ENCODE measurements at regions not wholly inside any gene's neighbourhood (a gene's known extent, or its start where the extent isn't known, plus 50 kb on each side); places are given as distances from the start of the nearest gene placed in this dataset.

DNA sequence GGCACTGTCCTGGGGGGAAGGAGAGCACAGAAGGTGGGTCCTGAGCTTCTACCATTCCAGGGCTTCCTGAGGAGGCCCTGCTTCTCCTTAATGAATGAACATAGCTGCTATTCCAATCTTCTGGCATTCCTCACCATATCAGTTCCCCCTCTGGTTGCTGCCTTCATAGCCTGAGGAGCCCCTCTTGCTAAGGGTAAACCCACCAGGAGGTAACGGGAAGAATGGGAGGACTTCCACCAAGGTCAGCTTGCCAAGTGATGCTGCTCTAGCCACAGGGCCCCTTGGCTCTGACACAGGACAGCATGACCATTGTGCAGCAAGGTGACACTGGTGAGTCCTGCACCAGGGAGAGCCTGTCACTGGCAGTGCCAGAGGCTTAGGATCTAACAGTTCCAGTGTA lies 1022.5 kb downstream of the TBC1D22A start:
- TF ChIP-seq, protein P1, sequence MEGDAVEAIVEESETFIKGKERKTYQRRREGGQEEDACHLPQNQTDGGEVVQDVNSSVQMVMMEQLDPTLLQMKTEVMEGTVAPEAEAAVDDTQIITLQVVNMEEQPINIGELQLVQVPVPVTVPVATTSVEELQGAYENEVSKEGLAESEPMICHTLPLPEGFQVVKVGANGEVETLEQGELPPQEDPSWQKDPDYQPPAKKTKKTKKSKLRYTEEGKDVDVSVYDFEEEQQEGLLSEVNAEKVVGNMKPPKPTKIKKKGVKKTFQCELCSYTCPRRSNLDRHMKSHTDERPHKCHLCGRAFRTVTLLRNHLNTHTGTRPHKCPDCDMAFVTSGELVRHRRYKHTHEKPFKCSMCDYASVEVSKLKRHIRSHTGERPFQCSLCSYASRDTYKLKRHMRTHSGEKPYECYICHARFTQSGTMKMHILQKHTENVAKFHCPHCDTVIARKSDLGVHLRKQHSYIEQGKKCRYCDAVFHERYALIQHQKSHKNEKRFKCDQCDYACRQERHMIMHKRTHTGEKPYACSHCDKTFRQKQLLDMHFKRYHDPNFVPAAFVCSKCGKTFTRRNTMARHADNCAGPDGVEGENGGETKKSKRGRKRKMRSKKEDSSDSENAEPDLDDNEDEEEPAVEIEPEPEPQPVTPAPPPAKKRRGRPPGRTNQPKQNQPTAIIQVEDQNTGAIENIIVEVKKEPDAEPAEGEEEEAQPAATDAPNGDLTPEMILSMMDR (IDR thresholded peaks at IDR 0.05): no peak
- TF ChIP-seq SIN3A (IDR thresholded peaks at IDR 0.05; ENCODE audit: borderline replicate concordance, insufficient read depth, low read depth, low read length): no peak
- no peak for TF ChIP-seq TCF7L2 (IDR thresholded peaks at IDR 0.05; ENCODE audit: low read depth, low read length)
- TF ChIP-seq, protein P2, sequence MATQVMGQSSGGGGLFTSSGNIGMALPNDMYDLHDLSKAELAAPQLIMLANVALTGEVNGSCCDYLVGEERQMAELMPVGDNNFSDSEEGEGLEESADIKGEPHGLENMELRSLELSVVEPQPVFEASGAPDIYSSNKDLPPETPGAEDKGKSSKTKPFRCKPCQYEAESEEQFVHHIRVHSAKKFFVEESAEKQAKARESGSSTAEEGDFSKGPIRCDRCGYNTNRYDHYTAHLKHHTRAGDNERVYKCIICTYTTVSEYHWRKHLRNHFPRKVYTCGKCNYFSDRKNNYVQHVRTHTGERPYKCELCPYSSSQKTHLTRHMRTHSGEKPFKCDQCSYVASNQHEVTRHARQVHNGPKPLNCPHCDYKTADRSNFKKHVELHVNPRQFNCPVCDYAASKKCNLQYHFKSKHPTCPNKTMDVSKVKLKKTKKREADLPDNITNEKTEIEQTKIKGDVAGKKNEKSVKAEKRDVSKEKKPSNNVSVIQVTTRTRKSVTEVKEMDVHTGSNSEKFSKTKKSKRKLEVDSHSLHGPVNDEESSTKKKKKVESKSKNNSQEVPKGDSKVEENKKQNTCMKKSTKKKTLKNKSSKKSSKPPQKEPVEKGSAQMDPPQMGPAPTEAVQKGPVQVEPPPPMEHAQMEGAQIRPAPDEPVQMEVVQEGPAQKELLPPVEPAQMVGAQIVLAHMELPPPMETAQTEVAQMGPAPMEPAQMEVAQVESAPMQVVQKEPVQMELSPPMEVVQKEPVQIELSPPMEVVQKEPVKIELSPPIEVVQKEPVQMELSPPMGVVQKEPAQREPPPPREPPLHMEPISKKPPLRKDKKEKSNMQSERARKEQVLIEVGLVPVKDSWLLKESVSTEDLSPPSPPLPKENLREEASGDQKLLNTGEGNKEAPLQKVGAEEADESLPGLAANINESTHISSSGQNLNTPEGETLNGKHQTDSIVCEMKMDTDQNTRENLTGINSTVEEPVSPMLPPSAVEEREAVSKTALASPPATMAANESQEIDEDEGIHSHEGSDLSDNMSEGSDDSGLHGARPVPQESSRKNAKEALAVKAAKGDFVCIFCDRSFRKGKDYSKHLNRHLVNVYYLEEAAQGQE (IDR thresholded peaks at IDR 0.05; ENCODE audit: insufficient read depth in 1 of 2, low read depth in 2 of 2, low read length in 1 of 2): no peak
- no peak for TF ChIP-seq POLR2AphosphoS5 (IDR thresholded peaks at IDR 0.05; ENCODE audit: low read depth, low read length)
- H3K9me3 ChIP-seq (ENCODE audit: control insufficient read depth, insufficient read depth, low read depth, low read length): no peaks in the 10 kb centered on the region
- in situ Hi-C loops (cut with HindIII; ENCODE audit: low pct_unique_long_range_greater_than_20kb, low sequenced_read_pairs) (no loop called here), intact Hi-C loops (cut with micrococcal nuclease; ENCODE audit: unreplicated experiment) (no loop called here)
- H3K27me3 ChIP-seq (ENCODE audit: control insufficient read depth, insufficient read depth, low read length): no peaks in the 10 kb centered on the region
- DNase-seq (ENCODE audit: low read depth, low spot score) (no peak), ATAC-seq (no peak)
- POLR2A ChIA-PET: no interaction called here
- H3K4me3 ChIP-seq (ENCODE audit: low read depth in 2 of 2, low read length in 2 of 2): no peak overlapping the region
- H3K36me3 ChIP-seq (ENCODE audit: control insufficient read depth, insufficient read depth, low read length): no peaks in the 10 kb centered on the region
- H3K4me1 ChIP-seq (ENCODE audit: control insufficient read depth, insufficient read depth, low read length): no peaks in the 10 kb centered on the region
- no TSS peak for BruUV-seq (replicated peaks)
- H3K27ac ChIP-seq (ENCODE audit: low read length): no peak overlapping the region
- CTCF ChIA-PET: no interaction called here

DNA sequence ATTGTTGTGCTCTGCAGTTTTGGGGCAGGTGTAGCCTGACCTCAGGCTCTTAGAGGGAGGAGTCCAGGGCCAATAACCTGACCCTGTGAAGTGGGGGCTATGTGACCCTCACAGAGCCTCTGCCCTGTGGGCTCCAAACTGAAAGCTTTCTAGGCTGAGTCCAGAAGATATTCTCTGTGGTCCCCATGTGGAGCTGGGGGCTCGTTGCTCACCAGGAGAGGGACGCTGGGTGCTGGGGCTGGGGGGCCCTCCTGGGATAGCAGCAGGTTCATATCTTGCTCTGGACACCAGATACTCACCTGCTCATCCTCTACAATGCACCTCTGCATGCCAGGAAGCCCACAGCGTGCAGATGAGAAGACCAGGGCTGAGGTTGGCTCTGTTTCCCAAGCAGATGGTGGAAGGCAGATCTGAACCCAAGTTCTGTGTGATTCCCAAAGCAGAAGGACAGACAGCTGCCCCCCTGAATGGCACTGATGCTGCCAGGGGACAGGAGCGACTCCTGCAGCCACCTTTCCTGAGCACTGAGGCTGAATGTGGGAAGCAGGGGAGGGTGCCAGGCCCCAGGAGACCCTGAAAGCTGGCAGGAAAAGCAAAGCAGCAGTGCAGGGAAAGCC lies 1022.0 kb downstream of the TBC1D22A start:
- no peak for ATAC-seq
- in situ Hi-C loops (cut with HindIII; ENCODE audit: low pct_unique_long_range_greater_than_20kb, low sequenced_read_pairs) (no loop called here), intact Hi-C loops (cut with micrococcal nuclease; ENCODE audit: unreplicated experiment) (no loop called here)
- BruUV-seq (replicated peaks): no TSS peak
- Histone ChIP-seq H3K9me3 (ENCODE audit: control insufficient read depth, insufficient read depth, low read depth, low read length) (no peaks in the 10 kb centered on the region), H3K4me3 (ENCODE audit: low read depth in 2 of 2, low read length in 2 of 2) (no peak overlapping the region), H3K36me3 (ENCODE audit: control insufficient read depth, insufficient read depth, low read length) (no peaks in the 10 kb centered on the region), H3K4me1 (ENCODE audit: control insufficient read depth, insufficient read depth, low read length) (no peaks in the 10 kb centered on the region), H3K27ac (ENCODE audit: low read length) (no peak overlapping the region), H3K27me3 (ENCODE audit: control insufficient read depth, insufficient read depth, low read length) (no peaks in the 10 kb centered on the region)
- POLR2A ChIA-PET: no interaction called here
- TF ChIP-seq TCF7L2 (IDR thresholded peaks at IDR 0.05; ENCODE audit: low read depth, low read length) (no peak), SIN3A (IDR thresholded peaks at IDR 0.05; ENCODE audit: borderline replicate concordance, insufficient read depth, low read depth, low read length) (no peak), POLR2AphosphoS5 (IDR thresholded peaks at IDR 0.05; ENCODE audit: low read depth, low read length) (no peak)
- TF ChIP-seq, protein P2 (IDR thresholded peaks at IDR 0.05; ENCODE audit: insufficient read depth in 1 of 2, low read depth in 2 of 2, low read length in 1 of 2): no peak
- TF ChIP-seq, protein P1 (IDR thresholded peaks at IDR 0.05): no peak
- CTCF ChIA-PET: no interaction called here
- DNase-seq (ENCODE audit: low read depth, low spot score): no peak

Data from Panc1 (cell line).